ENCODE measurements at regions not wholly inside any gene's neighbourhood (a gene's known extent, or its start where the extent isn't known, plus 50 kb on each side); places are given as distances from the start of the nearest gene placed in this dataset.

DNA sequence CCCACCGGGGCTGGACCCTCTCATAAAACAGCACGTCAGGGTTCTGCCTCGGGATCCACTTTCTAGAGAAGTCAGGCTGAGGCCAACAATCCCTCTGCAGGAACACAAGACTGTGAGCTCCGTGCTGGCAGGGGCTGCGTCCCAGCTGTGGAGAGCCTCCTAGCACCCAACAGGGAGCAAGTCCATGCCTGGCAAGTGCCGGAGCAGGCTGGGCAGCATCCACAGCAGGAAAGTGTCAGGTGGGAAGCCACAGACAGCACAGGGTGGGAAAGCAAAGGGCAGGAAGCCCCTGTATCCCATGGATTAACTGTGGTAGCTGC lies 682.3 kb downstream of the TBC1D22A start:
- Histone ChIP-seq H3K36me3 (ENCODE audit: control insufficient read depth in 2 of 2, insufficient read depth in 1 of 2, low read length in 2 of 2) (no peaks in the 10 kb centered on the region), H3K27ac (ENCODE audit: extremely low read depth, low read depth, low read length) (no peak overlapping the region), H3K9me3 (ENCODE audit: control insufficient read depth, insufficient read depth, low read depth, low read length) (no peaks in the 10 kb centered on the region), H3K4me1 (ENCODE audit: control insufficient read depth, insufficient read depth, low read length) (no peaks in the 10 kb centered on the region), H3K4me3 (ENCODE audit: low read depth, low read length) (no peak overlapping the region)
- CTCF ChIA-PET, result no interaction called here
- no peak for TF ChIP-seq GLI2 (tag by site-specific recombination; IDR thresholded peaks at IDR 0.05; ENCODE audit: borderline replicate concordance, low read depth)
- no peak for TF ChIP-seq BCL11B (tag by site-specific recombination; IDR thresholded peaks at IDR 0.05; ENCODE audit: low read depth)
- TF ChIP-seq ZNF785 (tag by site-specific recombination; IDR thresholded peaks at IDR 0.05), result no peak
- no peak for TF ChIP-seq ZFP69B (tag by site-specific recombination; IDR thresholded peaks at IDR 0.05)
- no peak for TF ChIP-seq ZNF133 (tag by site-specific recombination; IDR thresholded peaks at IDR 0.05)
- TF ChIP-seq, protein P1, sequence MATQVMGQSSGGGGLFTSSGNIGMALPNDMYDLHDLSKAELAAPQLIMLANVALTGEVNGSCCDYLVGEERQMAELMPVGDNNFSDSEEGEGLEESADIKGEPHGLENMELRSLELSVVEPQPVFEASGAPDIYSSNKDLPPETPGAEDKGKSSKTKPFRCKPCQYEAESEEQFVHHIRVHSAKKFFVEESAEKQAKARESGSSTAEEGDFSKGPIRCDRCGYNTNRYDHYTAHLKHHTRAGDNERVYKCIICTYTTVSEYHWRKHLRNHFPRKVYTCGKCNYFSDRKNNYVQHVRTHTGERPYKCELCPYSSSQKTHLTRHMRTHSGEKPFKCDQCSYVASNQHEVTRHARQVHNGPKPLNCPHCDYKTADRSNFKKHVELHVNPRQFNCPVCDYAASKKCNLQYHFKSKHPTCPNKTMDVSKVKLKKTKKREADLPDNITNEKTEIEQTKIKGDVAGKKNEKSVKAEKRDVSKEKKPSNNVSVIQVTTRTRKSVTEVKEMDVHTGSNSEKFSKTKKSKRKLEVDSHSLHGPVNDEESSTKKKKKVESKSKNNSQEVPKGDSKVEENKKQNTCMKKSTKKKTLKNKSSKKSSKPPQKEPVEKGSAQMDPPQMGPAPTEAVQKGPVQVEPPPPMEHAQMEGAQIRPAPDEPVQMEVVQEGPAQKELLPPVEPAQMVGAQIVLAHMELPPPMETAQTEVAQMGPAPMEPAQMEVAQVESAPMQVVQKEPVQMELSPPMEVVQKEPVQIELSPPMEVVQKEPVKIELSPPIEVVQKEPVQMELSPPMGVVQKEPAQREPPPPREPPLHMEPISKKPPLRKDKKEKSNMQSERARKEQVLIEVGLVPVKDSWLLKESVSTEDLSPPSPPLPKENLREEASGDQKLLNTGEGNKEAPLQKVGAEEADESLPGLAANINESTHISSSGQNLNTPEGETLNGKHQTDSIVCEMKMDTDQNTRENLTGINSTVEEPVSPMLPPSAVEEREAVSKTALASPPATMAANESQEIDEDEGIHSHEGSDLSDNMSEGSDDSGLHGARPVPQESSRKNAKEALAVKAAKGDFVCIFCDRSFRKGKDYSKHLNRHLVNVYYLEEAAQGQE (tag by site-specific recombination; IDR thresholded peaks at IDR 0.05), result no peak
- TF ChIP-seq ZNF24 (tag by site-specific recombination; IDR thresholded peaks at IDR 0.05), result no peak
- no peak for TF ChIP-seq ZNF664 (tag by site-specific recombination; IDR thresholded peaks at IDR 0.05)
- TF ChIP-seq EGR2 (tag by site-specific recombination; IDR thresholded peaks at IDR 0.05; ENCODE audit: low read depth), result no peak
- TF ChIP-seq, protein P2, sequence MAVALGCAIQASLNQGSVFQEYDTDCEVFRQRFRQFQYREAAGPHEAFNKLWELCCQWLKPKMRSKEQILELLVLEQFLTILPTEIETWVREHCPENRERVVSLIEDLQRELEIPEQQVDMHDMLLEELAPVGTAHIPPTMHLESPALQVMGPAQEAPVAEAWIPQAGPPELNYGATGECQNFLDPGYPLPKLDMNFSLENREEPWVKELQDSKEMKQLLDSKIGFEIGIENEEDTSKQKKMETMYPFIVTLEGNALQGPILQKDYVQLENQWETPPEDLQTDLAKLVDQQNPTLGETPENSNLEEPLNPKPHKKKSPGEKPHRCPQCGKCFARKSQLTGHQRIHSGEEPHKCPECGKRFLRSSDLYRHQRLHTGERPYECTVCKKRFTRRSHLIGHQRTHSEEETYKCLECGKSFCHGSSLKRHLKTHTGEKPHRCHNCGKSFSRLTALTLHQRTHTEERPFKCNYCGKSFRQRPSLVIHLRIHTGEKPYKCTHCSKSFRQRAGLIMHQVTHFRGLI (tag by site-specific recombination; IDR thresholded peaks at IDR 0.05), result no peak
- TF ChIP-seq ZNF747 (tag by site-specific recombination; IDR thresholded peaks at IDR 0.05), result no peak
- TF ChIP-seq GFI1B (tag by site-specific recombination; IDR thresholded peaks at IDR 0.05), result no peak
- no peak for TF ChIP-seq ZNF707 (tag by site-specific recombination; IDR thresholded peaks at IDR 0.05)
- no peak for TF ChIP-seq ZNF658 (tag by site-specific recombination; IDR thresholded peaks at IDR 0.05)
- TF ChIP-seq, protein P3, sequence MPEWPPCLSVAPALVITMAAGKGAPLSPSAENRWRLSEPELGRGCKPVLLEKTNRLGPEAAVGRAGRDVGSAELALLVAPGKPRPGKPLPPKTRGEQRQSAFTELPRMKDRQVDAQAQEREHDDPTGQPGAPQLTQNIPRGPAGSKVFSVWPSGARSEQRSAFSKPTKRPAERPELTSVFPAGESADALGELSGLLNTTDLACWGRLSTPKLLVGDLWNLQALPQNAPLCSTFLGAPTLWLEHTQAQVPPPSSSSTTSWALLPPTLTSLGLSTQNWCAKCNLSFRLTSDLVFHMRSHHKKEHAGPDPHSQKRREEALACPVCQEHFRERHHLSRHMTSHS (tag by site-specific recombination; IDR thresholded peaks at IDR 0.05), result no peak
- TF ChIP-seq ZNF138 (tag by site-specific recombination; IDR thresholded peaks at IDR 0.05; ENCODE audit: borderline replicate concordance), result no peak
- TF ChIP-seq ZBTB1 (tag by site-specific recombination; IDR thresholded peaks at IDR 0.05), result no peak
- TF ChIP-seq, protein P4, sequence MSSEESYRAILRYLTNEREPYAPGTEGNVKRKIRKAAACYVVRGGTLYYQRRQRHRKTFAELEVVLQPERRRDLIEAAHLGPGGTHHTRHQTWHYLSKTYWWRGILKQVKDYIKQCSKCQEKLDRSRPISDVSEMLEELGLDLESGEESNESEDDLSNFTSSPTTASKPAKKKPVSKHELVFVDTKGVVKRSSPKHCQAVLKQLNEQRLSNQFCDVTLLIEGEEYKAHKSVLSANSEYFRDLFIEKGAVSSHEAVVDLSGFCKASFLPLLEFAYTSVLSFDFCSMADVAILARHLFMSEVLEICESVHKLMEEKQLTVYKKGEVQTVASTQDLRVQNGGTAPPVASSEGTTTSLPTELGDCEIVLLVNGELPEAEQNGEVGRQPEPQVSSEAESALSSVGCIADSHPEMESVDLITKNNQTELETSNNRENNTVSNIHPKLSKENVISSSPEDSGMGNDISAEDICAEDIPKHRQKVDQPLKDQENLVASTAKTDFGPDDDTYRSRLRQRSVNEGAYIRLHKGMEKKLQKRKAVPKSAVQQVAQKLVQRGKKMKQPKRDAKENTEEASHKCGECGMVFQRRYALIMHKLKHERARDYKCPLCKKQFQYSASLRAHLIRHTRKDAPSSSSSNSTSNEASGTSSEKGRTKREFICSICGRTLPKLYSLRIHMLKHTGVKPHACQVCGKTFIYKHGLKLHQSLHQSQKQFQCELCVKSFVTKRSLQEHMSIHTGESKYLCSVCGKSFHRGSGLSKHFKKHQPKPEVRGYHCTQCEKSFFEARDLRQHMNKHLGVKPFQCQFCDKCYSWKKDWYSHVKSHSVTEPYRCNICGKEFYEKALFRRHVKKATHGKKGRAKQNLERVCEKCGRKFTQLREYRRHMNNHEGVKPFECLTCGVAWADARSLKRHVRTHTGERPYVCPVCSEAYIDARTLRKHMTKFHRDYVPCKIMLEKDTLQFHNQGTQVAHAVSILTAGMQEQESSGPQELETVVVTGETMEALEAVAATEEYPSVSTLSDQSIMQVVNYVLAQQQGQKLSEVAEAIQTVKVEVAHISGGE (tag by site-specific recombination; conservative IDR thresholded peaks at IDR 0.05; ENCODE audit: low read depth), result no peak
- TF ChIP-seq, protein P5, sequence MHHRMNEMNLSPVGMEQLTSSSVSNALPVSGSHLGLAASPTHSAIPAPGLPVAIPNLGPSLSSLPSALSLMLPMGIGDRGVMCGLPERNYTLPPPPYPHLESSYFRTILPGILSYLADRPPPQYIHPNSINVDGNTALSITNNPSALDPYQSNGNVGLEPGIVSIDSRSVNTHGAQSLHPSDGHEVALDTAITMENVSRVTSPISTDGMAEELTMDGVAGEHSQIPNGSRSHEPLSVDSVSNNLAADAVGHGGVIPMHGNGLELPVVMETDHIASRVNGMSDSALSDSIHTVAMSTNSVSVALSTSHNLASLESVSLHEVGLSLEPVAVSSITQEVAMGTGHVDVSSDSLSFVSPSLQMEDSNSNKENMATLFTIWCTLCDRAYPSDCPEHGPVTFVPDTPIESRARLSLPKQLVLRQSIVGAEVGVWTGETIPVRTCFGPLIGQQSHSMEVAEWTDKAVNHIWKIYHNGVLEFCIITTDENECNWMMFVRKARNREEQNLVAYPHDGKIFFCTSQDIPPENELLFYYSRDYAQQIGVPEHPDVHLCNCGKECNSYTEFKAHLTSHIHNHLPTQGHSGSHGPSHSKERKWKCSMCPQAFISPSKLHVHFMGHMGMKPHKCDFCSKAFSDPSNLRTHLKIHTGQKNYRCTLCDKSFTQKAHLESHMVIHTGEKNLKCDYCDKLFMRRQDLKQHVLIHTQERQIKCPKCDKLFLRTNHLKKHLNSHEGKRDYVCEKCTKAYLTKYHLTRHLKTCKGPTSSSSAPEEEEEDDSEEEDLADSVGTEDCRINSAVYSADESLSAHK (tag by site-specific recombination; IDR thresholded peaks at IDR 0.05), result no peak
- POLR2A ChIA-PET, result no interaction called here
